ENCODE measurements at regions not wholly inside any gene's neighbourhood (a gene's known extent, or its start where the extent isn't known, plus 50 kb on each side); places are given as distances from the start of the nearest gene placed in this dataset. TPM values are rescaled to one million over a fixed set of nuclear protein-coding genes. Genes with fewer than 3 reads are reported as not detected.

Small RNA genes in the stretch of these regions (microRNA-seq; reads per million reads assigned to microRNA genes)
- not detected for gene HMGB1P35 (ENCODE audit: insufficient read depth, insufficient read length)

Small RNA genes in the stretch of these regions (small RNA-seq; reads per million reads assigned to genes)
- gene HMGB1P35 = 0 reads per million in 5 experiments
